BLaER1 treated with 17β-estradiol and CSF1 and Interleukin-3, amounts not matched to agents 10 nM and 100 nM (cell line): ENCODE measurements at regions not wholly inside any gene's neighbourhood (a gene's known extent, or its start where the extent isn't known, plus 50 kb on each side); places are given as distances from the start of the nearest gene placed in this dataset.
A peak's percentile ranks its signal among the peaks of the same experiment; 100 is the strongest.

Experiments
- H3K27ac ChIP-seq, 11 experiments: shearing (Covaris generic); formaldehyde crosslinking; 2 replicates each; pipeline ENCODE4 v1.8.1; 2022
- H3K27me3 ChIP-seq, 11 experiments: shearing (Covaris generic); formaldehyde crosslinking; 2 replicates each; pipeline ENCODE4 v1.8.1; 2022
- H3K36me3 ChIP-seq, 11 experiments: shearing (Covaris generic); formaldehyde crosslinking; 2 replicates each; pipeline ENCODE4 v1.8.1; 2022
- H3K4me1 ChIP-seq, 10 experiments: shearing (Covaris generic); formaldehyde crosslinking; 2 replicates each; pipeline ENCODE4 v1.8.1; 2022
- H3K4me2 ChIP-seq, 11 experiments: shearing (Covaris generic); formaldehyde crosslinking; 2 replicates each; pipeline ENCODE4 v1.8.1; 2022
- H3K4me3 ChIP-seq, 10 experiments: shearing (Covaris generic); formaldehyde crosslinking; 2 replicates each; pipeline ENCODE4 v1.8.1; 2022
- H3K9ac ChIP-seq, 11 experiments: shearing (Covaris generic); formaldehyde crosslinking; 2 replicates each; pipeline ENCODE4 v1.8.1; 2022
- H3K9me3 ChIP-seq, 11 experiments: shearing (Covaris generic); formaldehyde crosslinking; replicated peaks in 1 of 11; 2 replicates each; pipeline ENCODE4 v1.8.1; 2022
- H4K20me1 ChIP-seq, 11 experiments: shearing (Covaris generic); formaldehyde crosslinking; 2 replicates each; pipeline ENCODE4 v1.8.1; 2022
- Cebpa-rat ChIP-seq, 11 experiments: shearing (Covaris generic); IDR thresholded peaks; 2 replicates each; pipeline ENCODE4 v1.8.1; 2022

DNA sequence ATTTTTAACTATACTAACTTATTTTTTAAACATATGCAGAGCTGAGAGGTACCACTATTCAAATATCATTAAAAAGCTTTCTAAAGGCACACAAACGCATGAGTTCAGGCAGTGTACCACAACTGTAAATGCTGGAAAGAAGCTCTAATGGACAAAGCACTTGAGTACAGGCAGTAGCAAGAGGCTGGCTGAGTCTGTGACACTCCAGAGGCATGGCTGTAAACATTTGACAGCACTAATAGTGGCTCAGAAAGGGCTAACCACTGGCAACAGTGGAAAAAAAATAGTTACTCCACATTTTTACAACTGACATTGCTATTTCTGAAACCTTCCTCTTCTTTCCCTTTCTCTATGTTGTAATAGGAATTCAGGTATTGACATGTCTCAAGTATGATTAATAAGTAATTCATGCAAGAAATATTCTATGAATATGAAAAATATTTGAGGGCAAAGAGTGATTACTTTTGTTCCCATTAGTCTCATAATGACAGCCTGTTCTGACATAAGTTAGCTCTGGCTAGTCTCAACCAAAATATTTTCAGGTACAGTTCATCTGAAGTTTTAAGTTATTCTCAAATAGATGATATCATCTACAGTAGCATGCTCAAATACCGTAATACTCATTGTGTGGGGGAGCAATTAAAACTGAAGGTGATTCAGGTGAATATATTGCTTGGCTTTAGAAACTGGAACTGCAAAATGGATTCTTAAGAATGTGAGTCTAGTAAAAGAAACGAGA, 324.0 kb upstream of the POT1 start:
- no peak for TF ChIP-seq Cebpa-rat (IDR thresholded peaks at IDR 0.05)
- H3K4me2 ChIP-seq, result no peak overlapping the region
- no peaks in the 10 kb centered on the region for H3K36me3 ChIP-seq
- H3K27me3 ChIP-seq, result no peaks in the 10 kb centered on the region
- no peak overlapping the region for H3K27ac ChIP-seq
- no peaks in the 10 kb centered on the region for H4K20me1 ChIP-seq
- H3K4me3 ChIP-seq, result no peak overlapping the region
- no peaks in the 10 kb centered on the region for H3K9me3 ChIP-seq
- H3K4me1 ChIP-seq, result no peaks in the 10 kb centered on the region
- no peak overlapping the region for H3K9ac ChIP-seq

DNA sequence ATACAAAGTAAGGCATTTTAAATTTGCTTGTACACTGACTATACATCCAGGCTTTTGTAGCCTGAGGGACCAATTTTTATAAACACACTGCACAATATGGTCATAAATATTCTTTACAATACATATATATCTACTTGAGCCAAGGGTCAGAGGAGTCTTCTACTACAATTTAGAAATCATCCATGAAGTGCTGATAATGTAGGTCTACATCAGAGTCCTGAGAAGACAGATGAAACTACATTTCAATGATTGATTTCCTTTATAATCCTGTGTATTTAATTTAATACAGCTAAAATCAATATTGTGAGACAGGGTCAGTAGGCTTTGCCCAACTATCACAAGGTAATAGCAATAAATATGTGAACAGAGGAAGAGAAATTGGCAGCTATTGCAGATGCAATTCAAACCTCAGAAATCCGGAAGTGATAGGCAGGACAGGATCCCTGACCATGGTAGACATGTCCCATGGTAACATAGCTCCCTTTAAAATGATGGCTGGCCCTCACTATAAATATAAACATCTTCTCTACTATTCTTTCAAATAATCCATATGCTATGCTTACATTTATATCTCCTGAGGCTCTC, 318.0 kb upstream of the POT1 start:
- Histone ChIP-seq H3K4me1 (no peaks in the 10 kb centered on the region), H3K4me2 (no peak overlapping the region), H3K4me3 (no peak overlapping the region), H3K9me3 (no peaks in the 10 kb centered on the region), H3K27ac (no peak overlapping the region), H3K27me3 (no peaks in the 10 kb centered on the region), H3K9ac (no peak overlapping the region), H4K20me1 (no peaks in the 10 kb centered on the region), H3K36me3 (no peaks in the 10 kb centered on the region)
- TF ChIP-seq Cebpa-rat (IDR thresholded peaks at IDR 0.05), result no peak

DNA sequence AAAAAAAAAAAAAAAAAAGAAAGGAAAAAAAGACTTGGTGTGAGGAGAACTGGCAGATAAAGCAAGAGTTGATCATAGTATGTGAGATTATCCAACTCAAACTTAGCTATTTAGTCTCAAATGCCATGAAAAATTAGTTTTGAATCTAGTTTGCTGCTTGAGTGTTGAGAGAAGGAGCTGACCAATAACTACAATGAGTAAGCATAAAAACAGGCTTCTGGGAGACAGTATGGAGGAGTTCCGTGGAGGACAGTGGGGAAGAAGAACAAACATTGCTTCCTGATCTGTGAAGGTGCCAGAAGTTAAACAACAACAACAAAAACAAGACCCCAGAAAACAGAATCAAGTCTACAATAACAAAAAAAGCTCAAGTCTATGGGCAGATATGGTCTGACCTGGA, 317.1 kb upstream of the POT1 start:
- Histone ChIP-seq H3K36me3 (no peaks in the 10 kb centered on the region), H3K27me3 (no peaks in the 10 kb centered on the region), H3K4me2 (no peak overlapping the region), H4K20me1 (no peaks in the 10 kb centered on the region), H3K27ac (no peak overlapping the region), H3K4me1 (no peaks in the 10 kb centered on the region), H3K9me3 (no peaks in the 10 kb centered on the region), H3K9ac (no peak overlapping the region), H3K4me3 (no peak overlapping the region)
- TF ChIP-seq Cebpa-rat (IDR thresholded peaks at IDR 0.05), result no peak

DNA sequence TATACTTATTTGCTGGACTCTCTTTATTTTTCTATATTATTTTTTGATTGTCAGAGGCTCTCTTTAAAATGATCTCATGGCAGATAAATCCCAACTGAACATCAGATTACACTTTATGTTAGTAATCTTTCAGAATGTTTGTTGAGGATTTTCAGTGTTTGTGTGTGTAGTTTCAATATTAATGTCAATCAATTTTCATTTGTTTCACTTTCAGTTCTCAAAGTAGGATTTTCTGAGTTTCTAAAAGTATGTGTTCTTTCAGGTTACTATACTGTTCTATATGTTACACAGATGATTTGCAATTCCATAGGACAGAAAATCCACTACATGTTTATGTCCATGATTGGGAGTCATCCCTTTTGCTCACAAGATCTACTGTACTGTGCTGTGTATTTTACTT, 311.9 kb upstream of the POT1 start:
- Histone ChIP-seq H3K4me1 (no peaks in the 10 kb centered on the region), H3K4me2 (no peak overlapping the region), H4K20me1 (no peaks in the 10 kb centered on the region), H3K9me3 (no peaks in the 10 kb centered on the region), H3K36me3 (no peaks in the 10 kb centered on the region), H3K27ac (no peak overlapping the region), H3K9ac (no peak overlapping the region), H3K27me3 (no peaks in the 10 kb centered on the region), H3K4me3 (no peak overlapping the region)
- no peak for TF ChIP-seq Cebpa-rat (IDR thresholded peaks at IDR 0.05)

DNA sequence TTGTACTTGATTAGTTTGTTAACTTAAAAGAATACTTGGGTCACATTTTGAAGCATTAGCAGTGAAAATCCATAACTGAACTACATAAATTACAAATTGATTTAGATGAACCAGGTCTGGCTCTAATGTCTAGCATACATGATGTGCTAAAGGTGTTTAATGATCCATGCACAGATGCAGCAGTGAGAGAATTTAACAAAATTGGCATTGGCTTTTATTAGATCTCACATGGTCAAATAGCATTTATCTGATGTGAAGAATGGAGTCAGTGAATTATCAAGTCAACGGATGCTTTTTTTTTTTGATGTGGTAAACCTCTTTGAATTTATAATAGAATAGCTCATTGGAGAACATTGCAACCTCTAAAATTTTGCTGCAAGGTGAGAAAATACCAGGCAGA, 293.0 kb upstream of the POT1 start:
- Histone ChIP-seq H3K27me3 (no peaks in the 10 kb centered on the region), H3K9ac (no peak overlapping the region), H3K27ac (no peak overlapping the region), H3K4me1 (no peaks in the 10 kb centered on the region), H3K9me3 (peaks cover 0 to 4% (median 0%) of the 10 kb centered on the region in 11 experiments; a peak in 2 of 22 replicates), H3K4me2 (no peak overlapping the region), H3K4me3 (no peak overlapping the region), H4K20me1 (no peaks in the 10 kb centered on the region), H3K36me3 (no peaks in the 10 kb centered on the region)
- TF ChIP-seq Cebpa-rat (IDR thresholded peaks at IDR 0.05), result no peak

DNA sequence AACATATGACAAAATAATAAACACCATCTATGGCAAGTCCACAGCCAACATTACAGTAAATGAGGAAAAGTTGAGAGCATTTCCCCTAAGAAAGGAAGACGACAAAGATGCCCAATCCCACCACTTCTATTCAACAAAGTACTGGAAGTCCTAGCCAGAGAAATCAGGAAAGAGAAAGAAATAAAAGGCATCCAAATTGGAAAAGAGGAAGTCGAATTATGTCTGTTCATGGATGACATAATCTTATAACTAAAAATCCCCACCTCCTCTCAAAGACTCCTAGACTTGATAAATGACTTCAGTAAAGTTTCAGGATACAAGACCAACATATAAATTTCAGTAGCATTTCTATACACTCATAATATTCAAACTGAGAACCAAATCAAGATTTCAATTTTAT, 288.5 kb upstream of the POT1 start:
- H3K4me2 ChIP-seq, result no peak overlapping the region
- no peak for TF ChIP-seq Cebpa-rat (IDR thresholded peaks at IDR 0.05)
- no peaks in the 10 kb centered on the region for H3K4me1 ChIP-seq

DNA sequence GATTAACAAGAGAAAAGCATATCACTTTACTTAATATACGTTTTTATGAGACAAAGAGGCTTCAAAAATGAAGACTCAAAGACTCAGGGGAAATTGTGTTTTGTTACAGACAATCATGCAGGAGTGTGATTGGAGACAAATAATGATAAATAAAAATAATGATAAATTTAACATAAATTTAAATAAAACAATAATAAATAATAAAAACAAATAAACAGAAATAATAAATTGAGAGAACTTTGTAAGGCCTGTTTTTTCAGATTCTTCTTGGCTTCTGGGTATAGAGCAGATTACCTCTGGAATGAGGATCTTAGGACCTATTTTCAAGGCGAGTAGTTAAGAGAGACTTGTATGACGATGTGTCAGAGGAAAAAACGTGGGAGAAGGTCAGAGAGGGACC, 271.4 kb upstream of the POT1 start:
- H3K27ac ChIP-seq, result no peak overlapping the region
- H3K9ac ChIP-seq, result no peak overlapping the region
- no peak overlapping the region for H3K4me3 ChIP-seq
- no peak overlapping the region for H3K4me2 ChIP-seq
- H3K4me1 ChIP-seq, result no peaks in the 10 kb centered on the region
- no peaks in the 10 kb centered on the region for H3K9me3 ChIP-seq
- H3K27me3 ChIP-seq, result no peaks in the 10 kb centered on the region
- H3K36me3 ChIP-seq, result no peaks in the 10 kb centered on the region
- H4K20me1 ChIP-seq, result no peaks in the 10 kb centered on the region
- TF ChIP-seq Cebpa-rat (IDR thresholded peaks at IDR 0.05), result no peak

More for the DNA sequence above, 288.5 kb upstream of the POT1 start:
- H3K27me3 ChIP-seq, result no peaks in the 10 kb centered on the region
- H3K9me3 ChIP-seq, result peaks cover 0 to 4% (median 0%) of the 10 kb centered on the region in 11 experiments; a peak in 2 of 22 replicates
- no peak overlapping the region for H3K4me3 ChIP-seq
- no peak overlapping the region for H3K27ac ChIP-seq
- H3K9ac ChIP-seq, result no peak overlapping the region
- no peaks in the 10 kb centered on the region for H4K20me1 ChIP-seq
- no peaks in the 10 kb centered on the region for H3K36me3 ChIP-seq

DNA sequence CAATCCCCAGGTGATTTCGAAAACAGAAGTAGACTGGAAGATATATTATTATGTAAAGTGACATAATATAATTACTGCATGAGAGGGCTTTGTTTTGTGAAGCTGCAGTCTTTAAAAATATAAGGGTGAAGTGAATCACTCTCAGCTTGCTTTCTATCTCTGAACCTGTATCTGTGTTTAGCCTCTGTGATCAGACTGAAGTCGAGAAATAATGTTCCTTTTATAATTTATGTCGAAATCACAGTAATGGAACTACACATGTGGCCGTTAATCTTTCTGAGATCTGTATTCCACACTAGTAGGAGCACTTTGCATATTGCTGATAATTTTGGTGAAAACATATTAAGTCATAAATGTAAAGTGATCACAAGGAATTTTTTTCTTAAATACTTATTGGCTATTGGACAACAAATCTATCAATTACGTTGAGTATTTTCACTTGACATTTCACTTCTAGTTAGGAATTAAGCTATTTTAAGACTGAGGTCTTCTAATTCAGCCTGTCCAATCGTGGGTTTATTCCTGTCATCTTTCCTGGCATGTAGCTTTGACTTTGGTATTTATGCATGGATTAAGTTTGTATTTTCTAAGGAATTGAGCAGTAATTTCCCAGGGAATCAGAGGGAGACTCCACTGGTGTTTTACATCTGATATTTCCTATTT, 268.2 kb upstream of the POT1 start:
- no peaks in the 10 kb centered on the region for H4K20me1 ChIP-seq
- H3K9me3 ChIP-seq, result peaks cover 0 to 18% (median 6%) of the 10 kb centered on the region in 11 experiments; a peak in 11 of 22 replicates
- H3K36me3 ChIP-seq, result no peaks in the 10 kb centered on the region
- no peak overlapping the region for H3K27ac ChIP-seq
- H3K27me3 ChIP-seq, result no peaks in the 10 kb centered on the region
- H3K4me2 ChIP-seq, result no peak overlapping the region
- H3K9ac ChIP-seq, result no peak overlapping the region
- no peak overlapping the region for H3K4me3 ChIP-seq
- no peaks in the 10 kb centered on the region for H3K4me1 ChIP-seq
- peak in 1 of 11 experiments; percentile 35; a peak in 1 of 22 replicates for TF ChIP-seq Cebpa-rat (IDR thresholded peaks at IDR 0.05)

DNA sequence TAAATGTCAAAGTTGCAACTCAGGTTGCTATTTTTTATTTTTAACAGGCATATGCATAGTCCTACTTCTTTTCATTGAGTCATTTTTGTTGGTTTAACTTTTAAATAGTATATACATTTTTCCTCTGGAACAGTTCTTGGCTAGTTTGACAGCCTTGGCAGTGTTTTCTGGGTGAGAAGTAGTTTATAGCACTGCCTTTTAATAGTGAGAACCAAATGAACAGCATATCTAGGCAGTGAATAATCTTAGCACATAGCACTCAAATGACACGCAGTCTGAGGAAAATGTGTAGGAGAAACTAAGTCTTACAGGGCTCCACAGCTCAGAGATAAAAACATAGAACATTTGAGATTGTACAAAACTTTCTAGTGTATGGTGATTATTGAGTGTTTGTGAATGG, 265.5 kb upstream of the POT1 start:
- Histone ChIP-seq H3K36me3 (no peaks in the 10 kb centered on the region), H3K27me3 (no peaks in the 10 kb centered on the region), H3K4me2 (no peak overlapping the region), H3K27ac (no peak overlapping the region), H3K9me3 (peaks cover 0 to 28% (median 12%) of the 10 kb centered on the region in 11 experiments; a peak in 12 of 22 replicates), H3K4me1 (no peaks in the 10 kb centered on the region), H4K20me1 (no peaks in the 10 kb centered on the region), H3K9ac (no peak overlapping the region), H3K4me3 (no peak overlapping the region)
- no peak for TF ChIP-seq Cebpa-rat (IDR thresholded peaks at IDR 0.05)
